ENCODE measurements at regions not wholly inside any gene's neighbourhood (a gene's known extent, or its start where the extent isn't known, plus 50 kb on each side); places are given as distances from the start of the nearest gene placed in this dataset.

DNA sequence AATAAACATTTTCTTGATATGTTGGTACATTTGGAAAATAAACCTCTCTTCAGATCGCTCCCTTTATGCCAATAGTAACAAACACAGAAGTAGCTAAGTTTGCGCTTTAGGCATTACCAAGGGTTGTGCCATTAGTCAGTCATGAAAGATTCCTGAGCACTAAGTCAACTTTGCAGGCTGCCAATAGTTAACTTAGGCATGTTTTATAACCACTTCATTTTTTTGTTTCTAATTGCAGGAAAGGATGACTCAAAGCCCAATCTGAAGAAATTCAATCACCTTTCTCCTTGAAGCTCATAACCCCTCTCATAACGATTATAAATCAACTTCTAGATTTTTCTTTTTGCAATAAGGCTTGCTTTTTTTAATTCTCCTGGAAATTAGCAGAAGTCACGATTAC is 517.0 kb downstream of the AGTPBP1 start:
- Histone ChIP-seq H3K9me3 (replicated peaks; ENCODE audit: control insufficient read depth, insufficient read depth, low read depth, low read length) (no peaks in the 10 kb centered on the region), H2AFZ (ENCODE audit: low read depth, low read length) (no peak overlapping the region), H3K36me3 (ENCODE audit: control insufficient read depth, insufficient read depth, low read length) (no peaks in the 10 kb centered on the region), H3K9ac (ENCODE audit: insufficient read depth in 1 of 2, low read depth in 2 of 2, low read length in 2 of 2) (no peak overlapping the region), H3K79me2 (ENCODE audit: control insufficient read depth, insufficient read depth, low read length) (no peaks in the 10 kb centered on the region), H3K9me1 (ENCODE audit: control insufficient read depth, insufficient read depth, low read length) (no peaks in the 10 kb centered on the region), H3K27ac (ENCODE audit: extremely low read depth, low read depth, low read length) (no peak overlapping the region), H3K27me3 (ENCODE audit: control insufficient read depth in 2 of 2, insufficient read depth in 2 of 2, low read length in 2 of 2) (no peaks in the 10 kb centered on the region), H3K4me2 (ENCODE audit: insufficient read depth, low read length) (no peak overlapping the region), H3K4me1 (replicated peaks in 1 of 2; ENCODE audit: control insufficient read depth in 2 of 2, insufficient read depth in 2 of 2, low read length in 2 of 2) (no peaks in the 10 kb centered on the region), H4K20me1 (replicated peaks; ENCODE audit: control insufficient read depth, insufficient read depth, low read length) (no peaks in the 10 kb centered on the region), H3K4me3 (no peak overlapping the region)
- no peak for TF ChIP-seq HCFC1 (IDR thresholded peaks at IDR 0.05; ENCODE audit: low read depth, low read length)
- TF ChIP-seq ZBTB11 (CRISPR knock-in tag; IDR thresholded peaks at IDR 0.05) = no peak
- TF ChIP-seq, protein P1, sequence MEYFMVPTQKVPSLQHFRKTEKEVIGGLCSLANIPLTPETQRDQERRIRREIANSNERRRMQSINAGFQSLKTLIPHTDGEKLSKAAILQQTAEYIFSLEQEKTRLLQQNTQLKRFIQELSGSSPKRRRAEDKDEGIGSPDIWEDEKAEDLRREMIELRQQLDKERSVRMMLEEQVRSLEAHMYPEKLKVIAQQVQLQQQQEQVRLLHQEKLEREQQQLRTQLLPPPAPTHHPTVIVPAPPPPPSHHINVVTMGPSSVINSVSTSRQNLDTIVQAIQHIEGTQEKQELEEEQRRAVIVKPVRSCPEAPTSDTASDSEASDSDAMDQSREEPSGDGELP (CRISPR knock-in tag; IDR thresholded peaks at IDR 0.05; ENCODE audit: borderline replicate concordance) = no peak
- TF ChIP-seq CREBBP (IDR thresholded peaks at IDR 0.05; ENCODE audit: low read depth, low read length) = no peak
- no peak for TF ChIP-seq KAT8 (IDR thresholded peaks at IDR 0.05; ENCODE audit: low read depth)
- TF ChIP-seq PML (IDR thresholded peaks at IDR 0.05; ENCODE audit: low read length) = no peak
- TF ChIP-seq FOS (IDR thresholded peaks at IDR 0.05; ENCODE audit: extremely low read depth, insufficient read length) = no peak
- TF ChIP-seq CBX2 (IDR thresholded peaks at IDR 0.05; ENCODE audit: insufficient read depth, low read length, poor library complexity, severe bottlenecking) = no peak
- no peak for TF ChIP-seq IRF2 (CRISPR knock-in tag; IDR thresholded peaks at IDR 0.05)
- intact Hi-C loops (cut with micrococcal nuclease) = no loop called here
- 2% methylated on average over 4 of the region's 4 CpGs for whole genome bisulfite sequencing (ENCODE audit: insufficient coverage, low coverage, missing lambda C conversion rate)
- ATAC-seq (no peak), DNase-seq (ENCODE audit: extremely low read depth in 1 of 4, low spot score in 3 of 4) (no peak), FAIRE-seq (no peak)
- no TSS peak for BruUV-seq (replicated peaks)
- ChIA-PET CTCF (ENCODE audit: low intra/inter-chr PET ratio) (no interaction called here), POLR2A (no interaction called here)
- in situ Hi-C loops (cut with MboI) = no loop called here
